DMS53 treated with DMSO at 0.1 percent for 48 hours (cell line): ENCODE measurements at regions not wholly inside any gene's neighbourhood (a gene's known extent, or its start where the extent isn't known, plus 50 kb on each side); places are given as distances from the start of the nearest gene placed in this dataset.
A peak's percentile ranks its signal among the peaks of the same experiment; 100 is the strongest.

Experiments used
- DNase-seq: peaks from one replicate; lab custom pipeline; 2025; ENCODE audit not compliant: unreplicated experiment; lab: John Stamatoyannopoulos, UW

- DNase-seq: peak; percentile 13
Observed at GRCh38 chr20:34163307-34163706, 51.3 kb upstream of the EIF2S2 start.

DNA sequence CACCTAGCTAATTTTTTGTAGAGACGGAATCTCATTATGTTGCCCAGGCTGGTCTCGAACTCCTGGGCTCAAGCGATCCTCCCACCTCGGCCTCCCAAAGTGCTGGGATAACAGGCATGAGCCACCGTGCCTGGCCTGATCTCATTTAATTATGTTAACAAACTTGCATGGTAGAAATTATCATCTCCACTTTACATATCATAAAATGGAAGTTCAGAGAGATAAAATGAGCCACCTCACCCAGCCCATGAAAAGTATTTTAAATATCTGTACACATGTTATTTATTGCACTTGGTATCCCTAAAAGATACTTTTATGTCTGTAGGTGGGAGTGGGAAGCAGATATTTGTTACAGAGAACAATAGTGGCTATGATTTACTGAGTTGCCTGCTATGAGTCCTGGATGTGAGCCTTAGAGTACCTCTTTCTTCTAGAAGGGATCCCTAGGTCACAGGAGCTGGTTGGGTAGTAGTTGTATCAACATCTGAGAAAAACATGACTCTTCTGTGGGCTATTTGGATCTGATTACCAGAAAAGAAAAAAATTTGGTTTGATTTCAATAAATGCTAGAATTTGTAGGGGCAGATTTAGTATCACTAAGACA is 52.4 kb upstream of the EIF2S2 start:
- DNase-seq: no peak

- DNase-seq: no peak
Observed at GRCh38 chr20:34165018-34165619, 53.1 kb upstream of the EIF2S2 start.

DNA sequence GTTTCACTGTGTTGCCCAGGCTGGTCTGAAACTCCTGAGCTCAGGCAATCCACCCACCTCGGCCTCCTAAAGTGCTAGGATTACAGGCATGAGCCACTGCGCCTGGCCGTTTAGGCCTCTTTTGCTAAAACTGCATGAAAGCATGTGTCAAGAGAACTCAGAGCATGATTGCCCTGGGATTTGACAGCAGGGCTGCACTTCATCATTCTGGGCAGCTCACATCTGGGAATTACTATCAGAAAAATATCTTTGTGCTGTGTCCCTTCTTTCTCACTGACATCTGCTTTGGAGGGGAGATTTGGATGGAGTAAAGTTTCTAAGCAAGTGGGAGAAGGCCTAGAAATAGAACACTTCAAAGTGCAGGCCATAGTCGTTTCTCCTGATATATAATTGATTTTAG is 59.6 kb upstream of the EIF2S2 start:
- no peak for DNase-seq

GRCh38 chr20:34172926-34173325 is 60.9 kb upstream of the EIF2S2 start:
- no peak for DNase-seq

GRCh38 chr20:34175079-34175478 is 63.0 kb upstream of the EIF2S2 start:
- DNase-seq: no peak

DNA sequence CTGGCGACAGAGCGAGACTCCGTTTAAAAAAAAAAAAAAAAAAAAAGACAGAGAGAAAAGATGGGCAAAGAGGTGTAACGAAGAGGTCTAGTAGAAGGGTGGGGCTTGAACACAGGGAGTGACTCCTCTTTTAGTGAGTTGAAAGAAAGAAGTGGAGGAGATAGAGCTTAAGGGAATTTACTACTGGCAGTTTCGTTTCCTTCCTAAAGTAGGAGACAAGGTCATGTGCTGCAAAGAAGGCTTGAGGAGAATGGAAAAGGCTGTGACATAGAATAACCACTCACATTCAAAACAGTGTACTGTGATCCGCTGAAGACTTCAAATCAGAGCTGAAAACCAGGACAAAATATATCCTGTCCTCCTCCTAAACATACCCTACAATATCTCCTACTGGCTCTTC is 63.8 kb upstream of the EIF2S2 start:
- DNase-seq: no peak

- DNase-seq: no peak
Observed at GRCh38 chr20:34177052-34177451, 64.2 kb upstream of the ASIP start.

GRCh38 chr20:34179637-34180360 is 61.4 kb upstream of the ASIP start:
- no peak for DNase-seq

- DNase-seq: no peak
Observed at GRCh38 chr20:34180460-34181120, 60.6 kb upstream of the ASIP start.

DNA sequence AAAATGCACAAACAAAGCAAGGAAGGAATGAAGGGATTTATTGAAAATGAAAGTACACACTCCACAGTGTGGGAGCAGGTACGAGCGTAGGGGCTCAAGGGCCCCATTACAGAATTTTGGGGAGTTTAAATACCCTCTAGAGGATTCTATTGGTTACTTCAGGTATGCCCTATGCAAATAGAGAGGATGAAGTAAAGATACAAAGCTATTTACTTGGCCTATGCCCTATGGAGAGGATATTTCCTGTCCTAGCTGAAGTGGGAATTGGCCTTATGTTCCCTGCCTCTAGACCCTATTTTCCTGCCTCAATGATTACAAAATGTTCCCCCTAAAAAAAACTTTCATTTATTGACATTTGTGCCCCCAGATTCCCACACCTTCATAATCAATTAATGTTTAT is 59.7 kb upstream of the ASIP start:
- DNase-seq: no peak

- DNase-seq: no peak
Observed at GRCh38 chr20:34185766-34186620, 55.2 kb upstream of the ASIP start.

DNA sequence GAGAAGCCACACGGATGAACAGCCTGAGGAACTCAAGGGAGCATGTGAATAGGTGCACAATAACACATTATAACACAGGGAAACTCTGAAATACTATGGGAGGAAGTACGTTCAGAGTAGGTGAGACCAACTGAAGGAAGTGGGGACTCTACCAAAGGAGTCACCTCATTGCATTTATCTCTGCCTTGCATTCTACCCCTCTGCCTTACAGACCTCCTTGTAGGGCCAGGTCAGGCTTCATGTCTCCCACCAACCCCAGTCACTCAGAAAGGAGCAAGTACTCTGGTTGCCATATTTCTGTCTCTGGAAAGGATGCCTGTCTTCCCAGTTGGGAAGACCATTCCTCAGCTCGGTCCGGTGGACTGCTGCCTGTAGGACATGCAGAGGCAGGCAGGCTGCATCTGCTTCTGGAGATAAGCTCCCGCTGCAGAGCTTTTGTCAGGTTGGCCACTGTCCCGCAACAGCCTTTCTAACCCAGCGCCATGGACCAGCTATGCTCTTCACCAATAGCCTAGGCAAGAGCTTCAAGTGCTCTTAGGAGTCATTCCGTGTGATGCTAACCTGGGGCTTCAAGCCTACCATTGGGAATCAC is 51.6 kb upstream of the ASIP start:
- DNase-seq: no peak

- no peak for DNase-seq
Observed at GRCh38 chr20:34190262-34190661, 51.0 kb upstream of the ASIP start.

GRCh38 chr20:34190679-34191090 is 50.5 kb upstream of the ASIP start:
- peak; percentile 73 for DNase-seq
